HepG2 (cell line): ENCODE measurements at regions not wholly inside any gene's neighbourhood (a gene's known extent, or its start where the extent isn't known, plus 50 kb on each side); places are given as distances from the start of the nearest gene placed in this dataset.

Experiments used
- ATAC-seq: fragments of 200-7000 bp; cut with Tn5 transposase; 3 replicates; pipeline ENCODE4 v1.9.1; 2020; ENCODE audit warnings: mild to moderate bottlenecking, moderate library complexity
- BruUV-seq: library from RNA; stranded (reverse); fragments of 400-500 nt; replicated peaks from 2 replicates; lab custom pipeline; 2021; lab: Mats Ljungman, UMichigan
- CTCF ChIA-PET: fragments of 300-600 bp; formaldehyde crosslinking; extraction: SDS; loops from one replicate; lab custom pipeline; 2021; ENCODE audit warnings: low total read pairs, inconsistent platforms, low intra/inter-chr PET ratio; lab: Yijun Ruan, JAX
- POLR2A ChIA-PET: fragments of 350-600 bp; sonication (Branson Sonifier 250); formaldehyde crosslinking; loops from one replicate; lab custom pipeline; 2020; ENCODE audit warnings: antibody characterized with exemption, inconsistent platforms; lab: Yijun Ruan, JAX
- DNase-seq: peaks from one replicate; pipeline ENCODE4 v3.0.0-alpha.2; 2015; ENCODE audit warnings: low spot score
- FAIRE-seq: peaks from 3 replicates; lab custom pipeline; 2011; peaks lifted over from hg19 to GRCh38; lab: Jason Lieb, UNC
- H2AFZ ChIP-seq: one replicate; pipeline ENCODE4 v1.6.1; 2011; ENCODE audit warnings: low read length, inconsistent platforms
- H3K27ac ChIP-seq: fragments of 300-600 bp; 3 replicates; pipeline ENCODE4 v1.8.0; 2011; ENCODE audit warnings: mixed run types, mild to moderate bottlenecking, mixed read lengths, low read length, inconsistent platforms; ENCODE audit not compliant: insufficient read depth; ENCODE audit errors: extremely low read length
- H3K27me3 ChIP-seq, 2 experiments: fragments of 200-600 bp in 1 of 2; 2 replicates in 1 of 2; 3 replicates in 1 of 2; pipeline versions ENCODE4 v1.6.0 to v1.8.0; 2011; ENCODE audit warnings: low read length in 2 of 2, mild to moderate bottlenecking in 2 of 2, moderate library complexity in 2 of 2, inconsistent platforms in 1 of 2; ENCODE audit not compliant: insufficient read depth in 2 of 2, control insufficient read depth in 1 of 2
- H3K36me3 ChIP-seq, 2 experiments: fragments of 200-600 bp in 1 of 2; replicated peaks in 1 of 2; 2 replicates in 1 of 2; 3 replicates in 1 of 2; pipeline versions ENCODE4 v1.5.1 to v1.8.0; 2011; ENCODE audit warnings: low read length in 2 of 2, inconsistent platforms in 1 of 2; ENCODE audit not compliant: insufficient read depth in 2 of 2, control insufficient read depth in 1 of 2
- H3K4me1 ChIP-seq: 2 replicates; pipeline ENCODE4 v1.5.1; 2012; ENCODE audit warnings: low read length, inconsistent platforms; ENCODE audit not compliant: insufficient read depth
- H3K4me2 ChIP-seq: 2 replicates; pipeline ENCODE4 v1.6.0; 2011; ENCODE audit warnings: low read depth, low read length, inconsistent platforms
- H3K4me3 ChIP-seq, 3 experiments: fragments of 200-600 bp in 1 of 3; sonication (generic), shearing (Covaris generic) in 1 of 3; replicated peaks in 1 of 3; 2 replicates each; pipeline ENCODE4 v1.5.1; 2011 to 2016; ENCODE audit warnings: low read length in 3 of 3, inconsistent platforms in 2 of 3, low read depth in 2 of 3, mild to moderate bottlenecking in 2 of 3, control low read depth in 1 of 3, mixed read lengths in 1 of 3; ENCODE audit not compliant: insufficient read depth in 1 of 3
- H3K79me2 ChIP-seq: one replicate; pipeline ENCODE4 v1.6.1; 2011; ENCODE audit warnings: low read length, inconsistent platforms; ENCODE audit not compliant: insufficient read depth
- H3K9ac ChIP-seq: 2 replicates; pipeline ENCODE4 v1.6.0; 2011; ENCODE audit warnings: mild to moderate bottlenecking, low read depth, low read length, inconsistent platforms; ENCODE audit not compliant: insufficient read depth
- H3K9me3 ChIP-seq: 2 replicates; pipeline ENCODE4 v1.5.1; 2012; ENCODE audit warnings: mild to moderate bottlenecking, low read length
- H4K20me1 ChIP-seq: 2 replicates; pipeline ENCODE4 v1.6.0; 2011; ENCODE audit warnings: inconsistent platforms, mild to moderate bottlenecking, low read length, moderate library complexity; ENCODE audit not compliant: insufficient read depth
- ATM ChIP-seq: fragments of 450-650 bp; IDR thresholded peaks from 2 replicates; pipeline ENCODE4 v1.7.1; 2017; ENCODE audit warnings: mild to moderate bottlenecking, borderline replicate concordance
- IKZF5 ChIP-seq: IDR thresholded peaks from 2 replicates; pipeline ENCODE4 v1.6.1; 2018; ENCODE audit warnings: missing genetic modification reagents, mild to moderate bottlenecking, missing compliant biosample characterization
- SMC3 ChIP-seq: IDR thresholded peaks from 2 replicates; pipeline ENCODE4 v1.6.1; 2011; ENCODE audit warnings: low read length, improper control_type of control experiment
- STAG1 ChIP-seq: sonication (generic); formaldehyde crosslinking; IDR thresholded peaks from 2 replicates; pipeline ENCODE4 v1.4.0; 2020; ENCODE audit warnings: missing genetic modification reagents
- TEF ChIP-seq: sonication (generic); formaldehyde crosslinking; IDR thresholded peaks from 2 replicates; pipeline ENCODE4 v1.5.0; 2020; ENCODE audit warnings: missing genetic modification reagents
- THYN1 ChIP-seq: sonication (generic); formaldehyde crosslinking; IDR thresholded peaks from 2 replicates; pipeline ENCODE4 v1.8.1; 2023; ENCODE audit warnings: low read depth, mild to moderate bottlenecking, moderate library complexity, missing genetic modification reagents, borderline replicate concordance
- ZNF652 ChIP-seq: IDR thresholded peaks from 2 replicates; pipeline ENCODE4 v1.6.1; 2016; ENCODE audit warnings: low read depth, borderline replicate concordance
- WGBS: methylation state at CpG from one replicate; pipeline ENCODE4 v1.1.6; 2017; ENCODE audit warnings: low lambda C conversion rate; 5-methylcytosine and 5-hydroxymethylcytosine counted together
- in situ Hi-C: cut with HindIII; loops from 2 replicates; pipeline ENCODE4 v1.10.0; 2017; ENCODE audit warnings: low pct_unique_long_range_greater_than_20kb; ENCODE audit not compliant: extremely low pct_ligation_motif_present
- intact Hi-C: fragments of 100-400 bp; cut with micrococcal nuclease; formaldehyde crosslinking; loops from one replicate; pipeline ENCODE4 v1.10.0; 2022; ENCODE audit not compliant: unreplicated experiment
- TF ChIP-seq, protein P1 (sequence below): sonication (generic); formaldehyde crosslinking; IDR thresholded peaks from 2 replicates; pipeline ENCODE4 v1.9.0; 2021; ENCODE audit warnings: missing genetic modification reagents, borderline replicate concordance
- TF ChIP-seq, protein P2 (sequence below): sonication (generic); formaldehyde crosslinking; IDR thresholded peaks from 2 replicates; pipeline ENCODE4 v1.5.0; 2020; ENCODE audit warnings: mild to moderate bottlenecking, missing genetic modification reagents, moderate library complexity
- TF ChIP-seq, protein P3 (sequence below): sonication (generic); formaldehyde crosslinking; IDR thresholded peaks from 2 replicates; pipeline ENCODE4 v1.8.1; 2023; ENCODE audit warnings: mild to moderate bottlenecking, missing genetic modification reagents

GRCh38 chr5:28766565-28767158 is 1728.3 kb upstream of the CDH9 start:
- no peaks in the 10 kb centered on the region for H3K27me3 ChIP-seq
- no peaks in the 10 kb centered on the region for H4K20me1 ChIP-seq
- no peaks in the 10 kb centered on the region for H3K4me1 ChIP-seq
- no peak overlapping the region for H3K4me2 ChIP-seq
- in situ Hi-C loops (loop anchor here (10.0 kb wide), 1 partner anchor 422 kb away; no protein-coding TSS in a partner anchor), intact Hi-C loops (loop anchor here (1.0 kb wide), 1 partner anchor 421 kb away; no protein-coding TSS in a partner anchor)
- POLR2A ChIA-PET, result no interaction called here
- DNase-seq, result peak; percentile 18
- 3% methylated on average over 2 of the region's 2 CpGs for WGBS
- H3K36me3 ChIP-seq, result no peaks in the 10 kb centered on the region
- H3K9ac ChIP-seq, result no peak overlapping the region
- no peaks in the 10 kb centered on the region for H3K9me3 ChIP-seq
- no peak overlapping the region for H2AFZ ChIP-seq
- BruUV-seq, result no TSS peak
- CTCF ChIA-PET, result interaction anchor here (0.8 to 2.0 kb wide), 2 partner anchors 293 to 422 kb away, joined by 3 to 10 read pairs; no protein-coding TSS in a partner anchor
- no peak for TF ChIP-seq ZNF652 (CRISPR knock-in tag)
- TF ChIP-seq ATM, result no peak
- TF ChIP-seq, protein P1, sequence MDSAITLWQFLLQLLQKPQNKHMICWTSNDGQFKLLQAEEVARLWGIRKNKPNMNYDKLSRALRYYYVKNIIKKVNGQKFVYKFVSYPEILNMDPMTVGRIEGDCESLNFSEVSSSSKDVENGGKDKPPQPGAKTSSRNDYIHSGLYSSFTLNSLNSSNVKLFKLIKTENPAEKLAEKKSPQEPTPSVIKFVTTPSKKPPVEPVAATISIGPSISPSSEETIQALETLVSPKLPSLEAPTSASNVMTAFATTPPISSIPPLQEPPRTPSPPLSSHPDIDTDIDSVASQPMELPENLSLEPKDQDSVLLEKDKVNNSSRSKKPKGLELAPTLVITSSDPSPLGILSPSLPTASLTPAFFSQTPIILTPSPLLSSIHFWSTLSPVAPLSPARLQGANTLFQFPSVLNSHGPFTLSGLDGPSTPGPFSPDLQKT (CRISPR knock-in tag), result no peak
- no peak for TF ChIP-seq IKZF5 (CRISPR knock-in tag)
- peak; percentile 62 for TF ChIP-seq STAG1 (CRISPR knock-in tag)
- TF ChIP-seq, protein P2, sequence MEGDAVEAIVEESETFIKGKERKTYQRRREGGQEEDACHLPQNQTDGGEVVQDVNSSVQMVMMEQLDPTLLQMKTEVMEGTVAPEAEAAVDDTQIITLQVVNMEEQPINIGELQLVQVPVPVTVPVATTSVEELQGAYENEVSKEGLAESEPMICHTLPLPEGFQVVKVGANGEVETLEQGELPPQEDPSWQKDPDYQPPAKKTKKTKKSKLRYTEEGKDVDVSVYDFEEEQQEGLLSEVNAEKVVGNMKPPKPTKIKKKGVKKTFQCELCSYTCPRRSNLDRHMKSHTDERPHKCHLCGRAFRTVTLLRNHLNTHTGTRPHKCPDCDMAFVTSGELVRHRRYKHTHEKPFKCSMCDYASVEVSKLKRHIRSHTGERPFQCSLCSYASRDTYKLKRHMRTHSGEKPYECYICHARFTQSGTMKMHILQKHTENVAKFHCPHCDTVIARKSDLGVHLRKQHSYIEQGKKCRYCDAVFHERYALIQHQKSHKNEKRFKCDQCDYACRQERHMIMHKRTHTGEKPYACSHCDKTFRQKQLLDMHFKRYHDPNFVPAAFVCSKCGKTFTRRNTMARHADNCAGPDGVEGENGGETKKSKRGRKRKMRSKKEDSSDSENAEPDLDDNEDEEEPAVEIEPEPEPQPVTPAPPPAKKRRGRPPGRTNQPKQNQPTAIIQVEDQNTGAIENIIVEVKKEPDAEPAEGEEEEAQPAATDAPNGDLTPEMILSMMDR (CRISPR knock-in tag), result peak; percentile 28
- TF ChIP-seq SMC3, result peak; percentile 12; the same call in 1 of the 2 replicates
- TF ChIP-seq, protein P3, sequence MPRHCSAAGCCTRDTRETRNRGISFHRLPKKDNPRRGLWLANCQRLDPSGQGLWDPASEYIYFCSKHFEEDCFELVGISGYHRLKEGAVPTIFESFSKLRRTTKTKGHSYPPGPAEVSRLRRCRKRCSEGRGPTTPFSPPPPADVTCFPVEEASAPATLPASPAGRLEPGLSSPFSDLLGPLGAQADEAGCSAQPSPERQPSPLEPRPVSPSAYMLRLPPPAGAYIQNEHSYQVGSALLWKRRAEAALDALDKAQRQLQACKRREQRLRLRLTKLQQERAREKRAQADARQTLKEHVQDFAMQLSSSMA (CRISPR knock-in tag), result no peak
- no peak for TF ChIP-seq THYN1 (CRISPR knock-in tag)
- no peak for TF ChIP-seq TEF (CRISPR knock-in tag)
- H3K4me3 ChIP-seq, result no peak overlapping the region
- no peak for FAIRE-seq
- H3K27ac ChIP-seq, result no peak overlapping the region
- no peak for ATAC-seq
- H3K79me2 ChIP-seq, result no peaks in the 10 kb centered on the region
